Colonic mucosa (tissue), 4 donors: ENCODE measurements at regions not wholly inside any gene's neighbourhood (a gene's known extent, or its start where the extent isn't known, plus 50 kb on each side); places are given as distances from the start of the nearest gene placed in this dataset.
"Not testable (repeated sequence)": the region's sequence is repeated elsewhere in the genome, so short reads cannot be mapped to it uniquely, and the experiment has no call there.

ENCODE experiments used
- DNase-seq: peaks from one replicate; pipeline ENCODE4 v3.0.0-alpha.2; 2020
- H3K27ac ChIP-seq: fragments of 200-600 bp; one replicate; pipeline ENCODE4 v1.8.0; 2021
- H3K27me3 ChIP-seq: fragments of 200-600 bp; one replicate; pipeline ENCODE4 v1.8.0; 2021
- H3K36me3 ChIP-seq: fragments of 200-600 bp; one replicate; pipeline ENCODE4 v1.8.0; 2021
- H3K4me1 ChIP-seq: fragments of 200-600 bp; one replicate; pipeline ENCODE4 v1.8.0; 2021; ENCODE audit warnings: mild to moderate bottlenecking
- H3K4me3 ChIP-seq: fragments of 200-600 bp; one replicate; pipeline ENCODE4 v1.8.0; 2021
- H3K9ac ChIP-seq, 2 donors: one replicate each; pipeline ENCODE4 v1.7.0; 2013; ENCODE audit warnings: control low read depth in 2 of 2, low read depth in 2 of 2, low read length in 2 of 2
- H3K9me3 ChIP-seq: fragments of 200-600 bp; one replicate; pipeline ENCODE4 v1.8.0; 2021
- CTCF ChIP-seq: fragments of 200-600 bp; IDR thresholded peaks from one replicate; pipeline ENCODE4 v1.8.0; 2022; ENCODE audit warnings: antibody characterized with exemption, mild to moderate bottlenecking
- intact Hi-C: fragments of 100-400 bp; cut with DNase I; formaldehyde crosslinking; loops from one replicate; pipeline ENCODE4 v1.14.1; 2022
- donor health status: healthy.
- donor health status: DM: no; HTN: no; CAD: no.
- donor health status: DM: no; HTN: no; CAD: no.

DNA sequence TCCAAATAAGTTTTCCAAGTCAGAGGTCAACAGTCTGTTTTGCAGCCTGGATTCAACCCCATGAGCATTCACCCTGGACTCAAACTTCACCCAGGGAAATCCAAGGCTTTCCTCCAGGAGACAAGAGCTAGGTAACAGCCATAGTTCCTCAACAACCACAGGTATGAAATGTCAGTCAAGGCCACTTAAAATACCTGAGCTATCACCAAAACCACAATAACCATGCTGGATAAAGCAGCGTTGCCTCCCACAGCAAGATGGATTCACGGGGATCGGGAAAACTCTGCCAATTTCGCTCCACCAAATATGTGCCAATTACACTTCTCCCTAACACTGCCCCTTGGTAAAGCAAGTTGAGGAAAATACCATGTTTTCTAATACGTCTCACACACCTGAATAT lies 444.1 kb upstream of the KLF6 start:
- no peak for DNase-seq
- Histone ChIP-seq H3K4me3 (no peak overlapping the region), H3K27me3 (no peaks in the 10 kb centered on the region), H3K9ac (no peak overlapping the region), H3K4me1 (no peaks in the 10 kb centered on the region), H3K9me3 (no peaks in the 10 kb centered on the region), H3K27ac (no peak overlapping the region), H3K36me3 (no peaks in the 10 kb centered on the region)
- no peak for TF ChIP-seq CTCF
- intact Hi-C loops, result no loop called here

DNA sequence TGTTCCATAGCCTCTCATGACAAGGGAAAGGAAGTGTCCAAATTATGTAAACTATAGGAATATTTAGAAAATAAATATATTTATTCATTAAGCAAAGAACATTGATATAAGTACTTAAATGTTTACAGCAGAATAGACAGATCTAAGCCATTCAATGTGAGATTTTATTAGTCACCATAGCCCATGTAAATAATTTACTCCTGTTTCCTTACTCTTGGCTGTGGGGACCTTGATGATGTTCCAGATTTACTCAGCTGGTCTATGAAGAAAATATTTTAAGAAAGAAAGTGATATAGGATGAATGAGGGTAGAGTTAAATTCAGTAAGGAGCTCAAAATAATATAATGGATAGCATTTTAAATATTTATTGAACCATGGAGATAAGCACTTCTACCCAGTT lies 442.6 kb upstream of the KLF6 start:
- H3K9me3 ChIP-seq, result no peaks in the 10 kb centered on the region
- no peaks in the 10 kb centered on the region for H3K4me1 ChIP-seq
- H3K27me3 ChIP-seq, result no peaks in the 10 kb centered on the region
- DNase-seq, result no peak
- TF ChIP-seq CTCF, result no peak
- no peak overlapping the region for H3K9ac ChIP-seq
- H3K4me3 ChIP-seq, result no peak overlapping the region
- no peaks in the 10 kb centered on the region for H3K36me3 ChIP-seq
- intact Hi-C loops, result no loop called here
- H3K27ac ChIP-seq, result no peak overlapping the region

DNA sequence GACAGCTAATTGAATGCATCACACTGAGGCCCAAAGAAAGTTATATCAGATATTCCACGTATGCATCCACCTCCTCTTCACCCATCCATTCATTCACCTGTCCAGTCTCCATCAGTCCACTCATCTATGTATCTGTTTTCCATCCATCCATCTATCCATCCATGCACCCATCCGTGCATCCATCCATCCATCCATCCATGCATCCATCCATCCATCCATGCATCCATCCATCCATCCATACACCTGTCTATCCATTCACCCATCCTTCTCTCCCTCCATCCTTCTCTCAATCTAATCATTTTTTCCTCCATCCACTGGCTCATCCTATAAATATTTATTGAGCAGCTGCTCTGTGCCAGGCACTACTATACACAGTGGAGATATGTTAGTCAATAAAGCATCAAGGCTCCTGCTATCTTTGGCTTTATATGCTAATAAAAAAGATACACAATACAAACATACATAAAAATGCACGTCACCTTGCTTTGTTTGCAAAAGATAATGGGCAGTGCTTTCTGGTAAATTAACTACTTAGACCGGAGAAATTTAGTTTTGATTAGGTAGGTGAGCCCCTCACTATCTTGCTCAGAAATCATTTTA lies 442.0 kb upstream of the KLF6 start:
- no peaks in the 10 kb centered on the region for H3K4me1 ChIP-seq
- H3K4me3 ChIP-seq, result no peak overlapping the region
- H3K9me3 ChIP-seq, result no peaks in the 10 kb centered on the region
- H3K27me3 ChIP-seq, result no peaks in the 10 kb centered on the region
- DNase-seq, result no peak
- no peak overlapping the region for H3K27ac ChIP-seq
- TF ChIP-seq CTCF, result no peak
- no peaks in the 10 kb centered on the region for H3K36me3 ChIP-seq
- H3K9ac ChIP-seq, result no peak overlapping the region
- intact Hi-C loops, result no loop called here

GRCh38 chr10:4224178-4224577 lies 439.2 kb upstream of the KLF6 start:
- Histone ChIP-seq H3K4me1 (no peaks in the 10 kb centered on the region), H3K9me3 (no peaks in the 10 kb centered on the region), H3K36me3 (no peaks in the 10 kb centered on the region), H3K4me3 (no peak overlapping the region), H3K9ac (no peak overlapping the region), H3K27ac (no peak overlapping the region), H3K27me3 (no peaks in the 10 kb centered on the region)
- DNase-seq, result no peak
- TF ChIP-seq CTCF, result no peak
- intact Hi-C loops, result no loop called here

- H3K36me3 ChIP-seq, intact Hi-C loops, H3K4me3 ChIP-seq, DNase-seq, H3K4me1 ChIP-seq, H3K9ac ChIP-seq, H3K27me3 ChIP-seq, H3K27ac ChIP-seq, H3K9me3 ChIP-seq: not testable (repeated sequence)
These were observed 436.3 kb upstream of the KLF6 start for GRCh38 chr10:4221310-4221709.

DNA sequence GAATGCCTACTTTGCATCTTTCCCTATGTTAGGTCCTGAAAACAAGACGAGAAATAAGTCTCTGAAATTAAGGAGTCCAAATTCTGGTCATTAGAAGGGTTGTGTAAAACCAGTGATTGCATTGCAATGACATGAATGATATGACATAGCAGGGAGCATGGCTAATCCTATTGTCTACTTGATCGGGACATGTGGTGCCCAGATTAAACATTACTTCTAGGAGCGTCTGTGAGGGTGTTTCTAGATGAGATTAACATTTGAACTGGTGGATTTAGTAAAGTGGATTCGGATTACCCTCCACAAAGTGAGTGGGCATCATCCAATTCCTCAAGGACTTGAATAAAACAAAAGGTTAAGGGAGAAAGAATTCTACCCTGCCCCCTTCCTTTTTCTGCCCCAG lies 434.9 kb upstream of the KLF6 start:
- intact Hi-C loops, result no loop called here
- H3K9me3 ChIP-seq, result no peaks in the 10 kb centered on the region

More for the DNA sequence above, 434.9 kb upstream of the KLF6 start:
- Histone ChIP-seq H3K36me3 (no peaks in the 10 kb centered on the region), H3K4me3 (no peak overlapping the region), H3K9ac (no peak overlapping the region), H3K4me1 (no peaks in the 10 kb centered on the region), H3K27ac (no peak overlapping the region), H3K27me3 (no peaks in the 10 kb centered on the region)
- DNase-seq, result no peak
- TF ChIP-seq CTCF, result no peak
